ENCODE measurements at regions not wholly inside any gene's neighbourhood (a gene's known extent, or its start where the extent isn't known, plus 50 kb on each side); places are given as distances from the start of the nearest gene placed in this dataset.
"Not testable (repeated sequence)": the region's sequence is repeated elsewhere in the genome, so short reads cannot be mapped to it uniquely, and the experiment has no call there.

DNA sequence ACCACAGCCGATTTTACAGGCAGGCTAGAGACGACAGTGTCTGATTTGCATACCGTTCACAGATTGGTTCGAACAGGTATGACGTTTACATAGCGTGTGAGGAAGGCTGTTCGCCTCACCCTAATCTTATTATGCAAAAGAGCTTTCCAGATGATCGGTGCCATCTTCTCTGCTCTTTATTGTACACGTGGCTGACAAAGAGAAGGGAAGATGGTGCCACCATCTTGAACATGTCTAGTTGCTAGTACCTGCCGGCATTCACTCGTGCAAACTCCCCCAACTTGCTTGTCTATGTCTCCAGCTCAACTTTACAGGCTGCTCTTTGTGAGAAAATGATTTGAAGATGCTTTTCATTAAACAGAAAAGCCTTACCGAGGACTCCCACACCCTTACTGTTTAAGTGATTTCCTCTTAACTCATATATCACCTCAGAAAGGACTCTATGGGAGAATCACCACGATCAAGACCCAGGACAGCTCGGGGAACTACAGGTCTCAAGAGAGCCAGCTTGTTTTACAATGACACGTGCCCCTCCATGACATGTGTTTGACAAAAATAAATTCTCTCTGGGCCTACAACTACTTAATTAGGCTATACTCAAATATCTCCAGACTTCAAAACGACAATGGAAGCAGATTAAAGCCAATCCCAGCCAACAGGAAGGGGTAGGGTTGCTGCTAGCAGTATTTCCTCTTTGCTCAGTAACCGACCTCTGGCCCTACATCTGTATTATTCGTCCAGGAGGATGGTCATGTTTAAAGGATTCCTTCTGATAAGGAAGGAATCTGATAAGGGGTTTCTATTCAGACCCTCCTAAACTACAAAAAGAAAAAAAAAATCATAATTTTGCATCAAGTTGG is 480.6 kb downstream of the TMEM114 start:
- no peak for DNase-seq

DNA sequence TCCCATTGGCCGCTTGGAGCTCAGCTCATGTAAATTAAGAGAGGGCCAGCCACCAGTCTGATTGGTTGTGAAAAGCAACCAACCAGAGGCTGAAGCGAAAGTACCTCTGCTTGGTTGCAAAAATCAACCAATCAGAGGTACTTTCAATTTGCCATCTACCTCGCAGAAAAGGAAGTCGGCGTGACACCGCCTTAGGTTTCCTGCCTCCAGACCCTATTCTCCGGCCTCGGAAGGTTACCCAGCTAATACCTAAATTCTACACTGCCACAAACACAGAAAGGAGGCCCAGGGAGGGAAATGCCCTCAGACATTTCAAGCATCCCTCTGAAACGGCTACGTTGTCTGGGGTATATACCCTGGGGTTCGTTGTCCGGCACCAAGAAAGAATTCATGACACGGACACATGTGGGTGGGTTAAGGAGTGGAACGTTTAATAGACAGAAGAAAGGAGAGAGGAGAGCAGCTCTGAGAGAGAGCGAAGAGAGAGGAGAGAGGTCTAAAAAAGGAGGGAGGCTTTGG is 481.3 kb downstream of the TMEM114 start:
- DNase-seq, result no peak

DNA sequence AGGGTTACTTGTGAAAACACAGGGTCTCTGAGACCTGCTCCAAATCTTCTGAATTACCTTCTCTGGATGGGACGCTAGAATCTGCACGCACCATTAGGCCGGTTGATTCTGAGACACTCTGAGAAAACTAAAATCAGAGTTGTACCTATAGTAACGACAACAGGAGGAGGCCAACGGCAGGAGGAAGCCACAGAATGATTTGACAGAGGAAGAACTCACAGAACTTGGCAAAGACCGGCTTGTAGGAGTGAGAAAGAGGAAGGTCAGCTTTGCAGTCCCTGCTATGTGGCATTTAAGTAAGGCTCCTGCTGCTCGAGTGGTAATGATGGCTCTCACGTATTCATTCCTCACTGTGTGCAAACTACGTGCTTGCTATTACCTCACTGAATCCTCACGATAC is 483.0 kb downstream of the TMEM114 start:
- no peak for DNase-seq

DNA sequence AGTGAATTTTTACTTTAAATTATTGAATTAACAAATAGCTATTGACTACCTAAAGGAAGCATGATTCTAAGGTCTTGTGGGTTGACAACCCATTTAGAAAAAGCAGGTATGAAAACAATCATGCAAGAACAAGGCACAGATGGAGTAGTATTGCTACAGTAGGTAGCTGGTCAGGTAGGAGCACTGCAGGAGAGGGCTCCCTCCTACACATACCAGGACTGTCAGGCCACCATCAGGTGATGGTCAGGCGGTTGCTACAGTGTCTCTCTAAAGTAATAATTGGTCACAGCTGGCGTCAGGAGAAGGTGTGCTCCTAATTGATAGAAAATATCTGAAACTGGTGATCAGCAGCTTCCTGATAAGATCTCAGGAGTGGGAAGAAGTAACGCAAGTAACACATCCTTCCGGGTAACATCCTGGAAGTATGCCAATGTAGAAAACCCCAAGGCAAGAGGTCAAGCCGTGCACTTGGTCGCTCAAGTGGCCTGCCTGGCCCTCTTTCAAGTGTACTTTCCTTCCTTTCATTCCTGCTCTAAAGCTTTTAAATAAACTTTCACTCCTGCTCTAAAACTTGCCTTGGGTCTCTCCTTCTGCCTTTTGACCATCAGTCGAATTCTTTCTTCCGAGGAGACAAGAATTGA is 486.5 kb downstream of the TMEM114 start:
- DNase-seq, result no peak

DNA sequence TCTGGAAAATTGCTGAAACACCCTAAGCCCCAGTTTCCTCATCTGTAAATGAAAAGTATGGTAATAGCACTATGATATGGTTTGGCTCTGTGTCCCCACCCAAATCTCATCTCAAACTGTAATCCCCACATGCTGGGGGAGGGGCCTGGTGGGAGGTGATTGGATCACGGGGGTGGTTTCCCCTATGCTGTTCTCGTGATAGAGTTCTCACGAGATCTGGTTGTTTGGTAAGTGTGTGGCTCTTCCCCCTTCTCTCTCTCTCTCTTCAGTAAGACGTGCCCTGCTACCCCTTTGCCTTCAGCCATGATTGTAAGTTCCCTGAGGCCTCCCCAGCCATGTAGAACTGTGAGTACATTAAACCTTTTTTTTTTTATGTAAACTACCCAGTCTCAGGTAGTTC is 490.7 kb downstream of the TMEM114 start:
- DNase-seq, result no peak

DNA sequence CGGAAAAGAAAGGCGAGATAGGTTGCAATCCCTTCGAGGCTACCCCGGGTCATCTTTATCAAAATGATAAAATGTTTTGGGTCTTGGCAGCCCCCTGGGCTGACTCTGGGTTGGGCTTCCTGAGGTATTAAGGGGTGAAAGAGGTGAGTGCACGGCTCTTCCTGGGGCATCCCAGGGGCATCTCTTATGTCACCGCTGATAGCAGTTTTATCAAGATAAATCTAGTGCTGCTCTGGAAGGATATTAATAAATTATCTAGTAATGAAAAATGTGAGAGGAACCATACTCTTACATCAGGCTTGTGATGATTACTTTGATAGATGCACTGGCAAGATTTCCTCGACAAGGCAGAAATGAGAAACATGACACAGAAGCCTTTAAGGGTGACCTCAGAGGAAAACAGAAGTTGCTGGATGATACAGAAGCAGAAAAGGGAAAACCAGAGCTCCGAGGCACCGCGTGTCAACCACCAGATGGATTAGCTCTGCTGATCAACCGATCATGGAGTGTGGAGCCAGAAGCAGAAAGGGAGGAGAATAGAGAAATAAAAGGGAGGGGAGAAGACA is 491.3 kb downstream of the TMEM114 start:
- DNase-seq, result no peak

DNA sequence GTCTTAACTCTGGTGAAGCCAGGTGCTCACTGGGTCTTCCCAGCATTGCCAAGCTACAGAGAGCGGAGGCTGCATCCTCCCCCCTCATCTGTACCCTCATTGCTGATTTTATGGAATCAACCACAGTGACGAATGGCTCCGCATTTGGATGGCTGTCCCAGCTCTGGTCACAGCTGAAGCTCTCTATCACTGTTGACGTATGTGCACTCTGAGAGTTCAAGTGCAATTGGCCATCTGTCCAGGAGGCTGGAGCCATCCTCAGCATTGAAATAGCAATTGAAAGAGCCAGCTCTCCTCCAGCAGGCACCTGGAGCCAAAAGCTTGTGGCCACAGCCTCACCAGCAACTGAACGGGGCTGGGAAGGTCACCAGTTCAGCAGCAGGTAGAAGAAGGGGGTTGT is 494.1 kb downstream of the TMEM114 start:
- no peak for DNase-seq

DNA sequence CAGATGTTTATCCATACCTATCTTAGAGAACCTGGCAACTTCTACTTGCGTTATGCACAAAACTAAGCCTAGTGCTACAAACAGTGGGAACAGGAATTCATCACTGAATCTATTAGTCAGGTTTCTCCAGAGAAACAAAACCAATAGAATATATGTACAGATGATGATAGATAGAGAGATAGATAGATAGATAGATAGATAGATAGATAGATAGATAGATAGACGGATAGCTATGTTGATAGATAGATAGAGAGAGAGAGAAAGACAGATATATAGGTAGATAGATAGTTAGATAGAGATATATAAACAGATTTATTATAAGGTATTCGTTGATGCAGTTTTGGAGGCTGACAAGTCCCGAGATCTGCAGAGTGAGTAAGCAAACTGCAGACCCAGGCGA is 495.6 kb downstream of the TMEM114 start:
- DNase-seq, result no peak

DNA sequence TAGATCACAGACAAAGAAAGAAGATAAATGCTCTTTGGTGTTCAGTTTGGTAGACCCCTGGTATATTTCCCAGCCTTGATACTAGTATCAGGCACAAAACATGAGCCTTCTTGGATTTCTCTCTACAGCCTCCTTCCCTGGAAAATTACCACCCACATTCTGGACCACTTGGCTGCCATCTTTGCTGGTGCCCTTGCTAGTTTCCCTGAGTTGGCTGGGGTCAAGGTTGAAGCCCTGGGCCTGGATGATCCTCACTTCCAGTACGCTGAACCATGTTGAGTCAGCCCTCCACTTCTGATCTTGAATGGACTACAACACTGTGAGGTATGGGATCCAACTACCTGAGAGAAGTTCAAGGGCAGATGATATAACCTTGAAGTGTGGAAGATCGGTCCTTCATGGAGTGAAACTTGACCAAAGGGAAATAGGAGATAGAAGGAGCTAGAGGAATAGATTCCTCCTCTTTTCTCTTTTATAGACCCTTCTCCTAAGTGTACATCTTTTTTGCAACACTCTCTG is 501.4 kb downstream of the TMEM114 start:
- DNase-seq, result no peak

DNA sequence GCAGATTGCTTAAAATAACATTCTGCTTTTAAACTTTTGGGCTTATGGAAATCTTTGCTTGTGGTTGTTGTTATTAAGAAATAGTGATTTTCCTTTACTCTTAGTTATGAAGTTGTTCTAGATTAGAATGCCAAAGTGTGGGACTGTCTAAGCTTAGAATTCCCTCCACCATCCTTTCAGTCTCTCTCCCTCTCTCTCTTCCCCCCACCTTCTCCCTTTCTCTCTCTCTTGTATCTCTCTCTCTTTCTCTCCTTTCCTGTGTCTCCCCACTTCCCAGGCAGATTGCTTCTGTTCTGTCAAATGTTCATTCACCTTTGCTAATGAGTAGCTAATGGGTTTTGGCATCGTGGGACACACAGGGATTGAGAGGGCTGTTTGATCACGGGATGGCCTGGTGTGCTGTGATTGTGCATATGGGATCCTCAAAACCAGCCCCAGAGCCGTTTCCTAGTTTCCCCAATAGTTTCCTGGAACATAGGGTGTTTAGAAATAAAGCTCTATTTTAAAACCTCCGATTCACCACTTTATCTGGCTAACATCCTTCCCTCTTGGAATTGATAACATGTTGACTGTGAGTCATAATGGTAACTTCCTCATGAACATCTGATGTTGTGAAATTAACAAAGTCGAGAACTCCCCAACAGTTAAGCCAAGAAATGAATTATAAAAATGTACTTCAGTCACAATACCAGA is 502.6 kb downstream of the TMEM114 start:
- no peak for DNase-seq

DNA sequence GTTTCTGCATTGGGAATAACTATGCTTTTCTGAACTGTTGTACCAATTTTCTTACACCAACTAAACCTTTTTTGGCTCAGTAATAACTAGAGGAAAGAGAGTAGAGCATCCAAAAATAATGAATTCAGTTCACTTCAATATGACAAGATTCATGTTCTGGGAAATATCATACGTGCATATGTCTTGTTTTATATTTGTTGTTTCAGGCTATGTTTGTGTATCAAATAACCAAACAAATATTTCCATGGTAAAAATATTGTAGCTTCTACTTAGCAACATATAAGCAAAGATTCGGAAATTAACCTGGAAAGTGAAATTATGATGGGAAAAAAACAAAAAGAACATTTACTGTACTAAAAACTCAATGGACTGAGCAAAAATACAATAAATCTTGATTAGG is 503.2 kb downstream of the TMEM114 start:
- no peak for DNase-seq

DNA sequence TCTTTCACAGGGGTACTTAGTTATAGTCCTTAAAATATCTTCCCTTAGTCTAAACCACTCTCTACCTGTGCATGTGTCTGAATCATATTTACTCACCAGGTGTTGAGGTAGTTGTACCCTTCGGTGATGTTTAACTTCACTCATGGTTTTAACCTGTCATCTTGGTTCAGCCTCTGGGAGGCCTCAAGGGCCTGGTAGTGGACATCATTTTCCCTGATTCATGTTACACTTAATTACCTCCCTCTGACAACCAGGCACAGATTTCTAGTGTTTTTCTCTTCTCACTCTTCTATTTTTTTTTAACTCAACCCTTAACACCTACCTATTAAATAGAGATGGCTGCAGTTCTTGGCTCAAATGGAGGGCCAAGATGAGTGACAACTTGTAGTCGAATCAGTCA is 505.4 kb downstream of the TMEM114 start:
- DNase-seq, result no peak

DNA sequence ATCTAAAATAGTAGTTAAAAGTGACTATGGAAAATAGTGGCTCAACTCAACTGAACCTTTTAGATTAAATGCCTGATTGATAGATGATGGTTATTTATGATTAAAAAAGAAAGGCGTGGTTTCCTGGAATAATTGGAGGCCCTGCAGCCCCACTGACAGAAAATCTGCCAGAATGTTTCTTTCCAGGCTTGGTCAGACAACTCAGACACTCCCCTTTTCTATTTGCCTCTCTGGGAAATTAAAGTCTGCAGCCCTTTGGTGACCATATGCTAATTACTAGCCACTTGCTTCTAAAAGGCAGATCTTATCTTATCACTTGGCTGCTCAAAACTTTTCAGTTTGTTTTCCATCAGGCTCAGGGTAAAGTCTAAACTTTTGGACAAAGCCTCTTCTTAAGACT is 506.0 kb downstream of the TMEM114 start:
- no peak for DNase-seq

DNA sequence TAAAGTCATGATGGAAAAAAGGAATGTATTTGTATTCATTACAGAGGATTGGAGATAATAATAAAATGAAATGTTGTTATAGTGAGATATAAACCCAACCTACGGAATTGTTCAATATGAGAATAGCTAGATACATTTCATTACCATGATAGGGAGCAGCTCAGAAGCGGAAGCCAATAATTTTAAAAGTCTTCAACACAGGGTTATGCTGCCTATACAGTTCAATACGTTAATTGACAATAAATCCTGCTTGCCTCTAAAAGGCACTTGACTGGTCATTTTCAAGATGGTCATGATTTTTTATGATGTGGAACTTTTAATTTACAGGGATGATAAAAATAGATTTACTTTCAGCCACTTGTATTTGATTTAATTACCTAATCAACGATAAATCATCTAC is 506.8 kb downstream of the TMEM114 start:
- DNase-seq, result no peak

DNA sequence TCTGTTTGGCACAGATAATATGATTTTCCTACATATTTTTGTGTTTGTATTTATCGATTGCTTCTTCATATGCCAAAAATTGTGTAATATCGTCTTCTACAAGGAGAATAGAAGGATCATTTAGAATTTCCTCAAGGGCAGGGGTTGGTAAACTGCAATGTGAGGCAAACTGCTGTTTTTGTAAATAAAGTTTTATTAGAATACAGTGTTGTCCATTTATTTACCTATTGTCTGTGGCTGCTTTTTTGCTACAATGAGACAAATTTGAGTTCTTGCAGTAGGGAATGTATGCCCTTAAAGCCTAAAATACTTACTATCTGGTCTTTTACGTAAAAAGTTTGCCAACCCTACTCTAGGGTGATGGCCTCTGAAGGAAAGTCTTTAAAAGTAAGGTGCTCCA is 509.5 kb downstream of the TMEM114 start:
- DNase-seq, result no peak

DNA sequence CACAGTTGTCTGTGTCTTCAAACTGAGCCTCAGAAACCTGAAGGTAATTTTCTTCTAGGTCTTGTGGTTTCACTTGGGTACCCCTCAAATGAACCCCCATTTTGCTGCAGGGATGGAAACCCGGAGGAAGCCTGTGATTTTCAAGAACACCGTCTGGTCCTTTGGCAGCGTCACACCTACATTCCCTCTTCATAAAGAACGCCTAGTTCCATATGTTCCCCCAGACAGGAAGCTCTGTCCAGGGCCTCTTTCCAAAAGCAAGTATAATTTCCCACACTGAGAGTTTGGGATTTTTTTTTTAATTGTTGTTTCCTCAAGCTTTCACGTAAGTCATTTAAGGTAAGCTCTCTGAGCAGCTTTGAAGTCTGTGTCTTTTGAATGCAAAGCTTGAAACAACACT is 515.0 kb downstream of the TMEM114 start:
- DNase-seq, result no peak

DNA sequence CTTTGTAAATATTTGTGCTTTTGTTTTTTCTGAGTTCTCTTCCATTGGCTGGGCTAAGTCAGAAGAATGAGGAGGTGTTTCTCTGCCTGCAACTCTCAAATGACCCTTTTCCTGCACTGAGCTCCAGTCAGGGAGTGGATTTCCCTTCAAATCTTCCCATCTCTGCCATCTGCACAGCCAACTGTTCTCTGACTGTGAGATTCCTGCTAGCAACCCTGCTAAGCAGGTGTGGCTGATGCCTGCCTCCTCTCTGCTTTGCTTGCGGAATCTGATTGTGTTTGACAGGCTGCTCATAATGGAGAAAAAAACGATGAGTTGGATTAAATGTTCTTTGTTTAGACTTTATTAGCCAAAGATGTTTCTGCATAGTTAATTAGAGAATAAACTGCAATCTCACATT is 519.8 kb downstream of the TMEM114 start:
- no peak for DNase-seq

DNA sequence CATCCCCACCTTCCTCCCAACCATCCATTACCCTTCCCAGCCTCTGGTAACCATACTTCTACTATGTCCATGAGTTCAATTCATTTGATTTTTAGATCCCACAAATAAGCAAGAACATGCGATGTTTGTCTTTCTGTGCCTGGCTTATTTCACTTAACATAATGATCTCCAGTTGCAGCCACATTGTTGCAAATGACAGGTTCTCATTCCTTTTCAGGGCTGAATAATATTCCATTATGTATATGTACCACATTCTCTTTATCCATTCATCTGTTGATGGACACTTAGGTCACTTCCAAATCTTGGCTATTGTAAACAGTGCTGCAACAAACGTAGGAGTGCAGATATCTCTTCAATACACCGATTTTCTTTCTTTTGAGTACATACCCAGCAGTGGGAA is 522.1 kb downstream of the TMEM114 start:
- not testable (repeated sequence) for DNase-seq

DNA sequence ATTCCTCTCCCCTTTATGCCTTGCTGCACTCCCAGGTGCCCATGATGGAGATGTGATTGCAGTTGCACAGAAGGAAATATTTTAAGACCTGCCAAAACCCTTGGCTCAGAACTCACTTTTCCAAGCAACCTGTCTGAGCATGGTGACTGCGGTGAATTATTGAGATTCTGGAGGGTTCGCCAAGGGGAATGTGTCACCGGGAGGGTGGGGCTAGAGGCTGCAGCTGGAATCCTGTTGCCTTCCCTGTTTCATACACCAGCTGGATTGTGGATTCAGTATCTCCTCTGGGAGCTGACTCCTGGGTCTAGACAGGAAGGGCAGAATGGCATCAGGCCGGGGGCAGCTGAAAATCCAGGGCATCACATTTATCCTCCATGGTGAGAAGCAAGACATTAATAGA is 527.2 kb downstream of the TMEM114 start:
- DNase-seq, result no peak

DNA sequence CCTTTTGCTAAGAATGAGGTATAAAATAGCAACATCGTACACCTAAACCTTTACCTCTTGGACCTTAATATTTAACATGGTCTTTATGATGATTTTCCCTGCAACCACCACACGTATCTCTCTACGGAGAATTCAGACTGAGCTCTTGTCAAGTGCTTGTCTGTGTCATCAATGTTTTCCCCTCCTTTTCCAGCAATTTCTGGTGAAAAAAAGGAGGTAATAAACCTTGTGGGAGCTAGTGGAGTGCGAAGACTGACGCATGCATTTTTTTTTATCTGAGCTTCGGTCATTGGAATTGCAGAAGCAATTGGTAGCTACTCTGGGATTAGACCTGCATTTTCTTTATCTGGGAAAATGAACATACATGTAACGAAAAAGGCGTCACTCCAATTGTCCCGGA is 527.6 kb downstream of the TMEM114 start:
- DNase-seq, result no peak

DNA sequence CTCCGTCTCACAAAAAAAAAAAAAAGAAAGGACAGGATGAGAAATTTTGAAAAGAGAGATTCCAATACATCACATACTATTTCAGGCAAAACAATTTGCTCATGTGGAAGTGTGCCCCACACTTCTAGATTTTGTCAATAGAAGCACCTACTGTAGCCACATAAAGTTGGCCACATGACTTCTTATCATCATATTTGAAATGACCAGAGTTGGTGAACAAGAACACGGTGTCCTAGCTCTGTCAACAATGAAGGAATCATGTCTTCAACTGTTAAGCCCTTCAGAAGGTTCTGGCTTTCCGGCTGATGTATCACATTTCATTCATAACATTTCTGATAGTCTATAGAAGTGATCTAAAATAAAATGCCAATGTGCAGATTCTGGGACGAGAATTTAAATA is 534.5 kb downstream of the TMEM114 start:
- DNase-seq, result no peak

DNA sequence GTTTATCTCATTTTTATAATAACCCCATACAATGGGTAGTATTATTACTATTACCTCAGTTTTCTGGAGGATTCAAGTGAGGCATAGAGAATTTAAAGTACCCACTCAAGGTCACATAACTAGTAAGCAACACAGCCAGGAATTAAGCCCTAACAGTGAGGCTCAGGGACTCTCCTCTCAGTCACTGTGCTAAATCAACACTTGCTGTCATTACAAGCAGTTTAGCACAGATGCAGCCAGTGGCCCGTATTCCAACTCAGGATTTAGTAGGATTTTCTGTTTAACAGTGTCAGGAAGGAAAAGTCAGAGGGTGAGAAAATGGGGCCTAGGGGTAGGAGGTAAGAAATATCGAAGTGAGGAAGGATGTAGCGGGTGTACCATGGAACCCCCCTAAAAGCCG is 536.9 kb downstream of the TMEM114 start:
- DNase-seq, result no peak

DNA sequence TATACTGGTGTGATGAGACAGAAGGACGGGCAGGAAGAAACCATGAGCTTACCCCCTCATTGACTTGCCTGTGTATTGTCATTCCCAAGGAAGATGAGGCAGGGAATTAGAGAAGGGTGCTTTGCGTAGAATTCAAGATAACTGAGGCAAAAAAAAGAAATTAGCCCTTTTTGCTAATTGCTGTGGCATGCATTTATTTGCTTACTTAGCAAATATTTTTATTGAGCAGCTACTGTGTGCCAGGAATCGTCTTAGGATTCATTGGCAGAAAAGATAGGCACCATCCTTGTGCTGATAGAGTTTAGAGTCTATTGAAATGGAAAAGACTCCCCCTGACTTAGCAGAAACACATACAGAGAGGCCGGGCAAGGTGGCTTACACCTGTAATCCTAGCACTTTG is 541.9 kb downstream of the TMEM114 start:
- no peak for DNase-seq

All from midbrain (tissue), 1 donor.